Astrocyte (in vitro differentiated cells and primary cell): ENCODE measurements at regions not wholly inside any gene's neighbourhood (a gene's known extent, or its start where the extent isn't known, plus 50 kb on each side); places are given as distances from the start of the nearest gene placed in this dataset.

Experiments used
- CTCF ChIP-seq: IDR thresholded peaks from 2 replicates; pipeline ENCODE4 v1.5.1; 2011; ENCODE audit warnings: low read depth, mild to moderate bottlenecking, inconsistent platforms, low read length, moderate library complexity; ENCODE audit not compliant: insufficient read depth
- EZH2 ChIP-seq: IDR thresholded peaks from 2 replicates; pipeline ENCODE4 v1.6.1; 2012; ENCODE audit warnings: mild to moderate bottlenecking, low read length, inconsistent platforms; ENCODE audit not compliant: insufficient read depth

DNA sequence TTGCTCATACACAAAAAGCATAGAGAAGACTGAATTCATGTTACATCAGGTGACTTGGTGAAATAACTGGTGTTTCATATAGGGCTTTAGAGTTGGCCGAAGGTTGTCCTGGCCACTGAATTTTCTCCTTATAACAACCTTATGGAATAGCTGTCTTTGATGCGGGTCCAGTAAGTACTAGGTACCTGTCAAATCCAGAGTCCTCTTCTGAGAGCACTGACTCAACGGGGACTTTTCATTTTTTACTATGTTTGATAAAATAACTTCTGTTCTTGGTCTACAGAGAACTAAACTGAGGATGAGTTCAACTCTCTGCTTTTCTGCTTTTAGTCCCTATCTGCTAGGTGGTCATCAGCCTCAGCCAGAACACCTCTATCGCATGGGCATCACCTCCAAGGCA is 76.1 kb upstream of the JAK1 start:
- TF ChIP-seq CTCF (no peak), EZH2 (no peak)
